ENCODE measurements at regions not wholly inside any gene's neighbourhood (a gene's known extent, or its start where the extent isn't known, plus 50 kb on each side); places are given as distances from the start of the nearest gene placed in this dataset.

GRCh38 chr21:36630485-36631206 lies 68.3 kb upstream of the SIM2 start:
- peak; percentile 67 for DNase-seq (ENCODE audit: low spot score)

- peak; percentile 65 for DNase-seq (ENCODE audit: low spot score)
These were observed 62.9 kb upstream of the SIM2 start for GRCh38 chr21:36636016-36636415.

- no peak for DNase-seq (ENCODE audit: low spot score)
These were observed 62.5 kb upstream of the SIM2 start for GRCh38 chr21:36636439-36636838.

GRCh38 chr21:36639769-36640168 lies 59.1 kb upstream of the SIM2 start:
- no peak for DNase-seq (ENCODE audit: low spot score)

- no peak for DNase-seq (ENCODE audit: low spot score)
These were observed 58.7 kb upstream of the SIM2 start for GRCh38 chr21:36640174-36640720.

GRCh38 chr21:36640721-36641244 lies 58.1 kb upstream of the SIM2 start:
- DNase-seq (ENCODE audit: low spot score): no peak

- DNase-seq (ENCODE audit: low spot score): no peak
These were observed 57.6 kb upstream of the SIM2 start for GRCh38 chr21:36641346-36641745.

GRCh38 chr21:36641886-36642285 lies 57.0 kb upstream of the SIM2 start:
- DNase-seq (ENCODE audit: low spot score): no peak

- no peak for DNase-seq (ENCODE audit: low spot score)
These were observed 56.1 kb upstream of the SIM2 start for GRCh38 chr21:36642777-36643176.

GRCh38 chr21:36643374-36644250 lies 55.3 kb upstream of the SIM2 start:
- DNase-seq (ENCODE audit: low spot score): no peak

- no peak for DNase-seq (ENCODE audit: low spot score)
These were observed 52.9 kb upstream of the SIM2 start for GRCh38 chr21:36646011-36646410.

- DNase-seq (ENCODE audit: low spot score): no peak
These were observed 52.3 kb upstream of the SIM2 start for GRCh38 chr21:36646645-36647044.

- DNase-seq (ENCODE audit: low spot score): no peak
These were observed 51.4 kb upstream of the SIM2 start for GRCh38 chr21:36647279-36648093.
